NCI-H1930 (cell line): ENCODE measurements at regions not wholly inside any gene's neighbourhood (a gene's known extent, or its start where the extent isn't known, plus 50 kb on each side); places are given as distances from the start of the nearest gene placed in this dataset.

Experiments used
- DNase-seq, 2 experiments: peaks; one replicate each; lab custom pipeline; 2025; lab: John Stamatoyannopoulos, UW

- no peak for DNase-seq
These were observed 300.5 kb downstream of the GRIN2B start for GRCh38 chr12:13680916-13681315.

GRCh38 chr12:13676880-13677279 is 304.5 kb downstream of the GRIN2B start:
- no peak for DNase-seq

- no peak for DNase-seq
These were observed 311.0 kb downstream of the GRIN2B start for GRCh38 chr12:13670285-13670866.

DNA sequence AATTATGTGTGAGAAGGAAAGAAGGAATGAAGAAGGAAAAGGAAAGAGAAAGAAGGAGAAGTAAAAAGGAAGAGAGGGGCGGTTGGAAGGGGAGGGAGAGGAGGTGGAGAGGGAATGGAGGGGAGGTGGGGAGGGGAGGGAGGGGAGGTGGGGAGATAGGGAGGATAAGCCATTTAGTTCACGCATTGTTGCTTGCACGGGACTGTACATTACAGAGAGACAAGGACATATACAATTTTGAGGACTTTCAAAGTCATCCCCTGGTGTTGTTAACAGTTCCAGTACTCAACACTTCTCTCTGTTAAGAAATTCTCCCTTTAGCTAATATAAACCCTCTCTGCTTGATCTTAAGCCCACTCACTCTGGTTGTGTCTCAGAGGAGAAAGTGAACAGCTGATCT is 312.5 kb downstream of the GRIN2B start:
- no peak for DNase-seq

DNA sequence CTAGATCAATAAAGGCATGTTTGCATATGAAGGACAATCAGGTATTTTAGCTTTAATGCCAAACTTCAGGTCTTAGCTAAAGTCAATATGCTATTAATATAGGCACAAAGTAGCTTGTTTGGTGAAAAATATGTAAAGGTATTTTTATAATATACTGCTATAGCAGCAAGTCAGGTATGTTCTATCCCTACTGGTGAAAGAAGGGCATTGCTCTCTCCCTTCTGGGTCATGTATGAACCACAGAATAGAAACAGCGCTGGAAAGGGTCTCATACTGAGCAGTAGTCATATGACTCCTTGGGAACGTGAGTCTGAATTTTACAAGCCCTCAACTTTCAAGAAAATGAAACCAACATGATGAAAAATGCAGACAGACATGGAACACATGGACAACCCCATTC is 314.6 kb downstream of the GRIN2B start:
- no peak for DNase-seq

GRCh38 chr12:13661005-13661887 is 320.2 kb downstream of the GRIN2B start:
- peak; percentile 6 to 53 for DNase-seq

- no peak for DNase-seq
These were observed 326.9 kb downstream of the GRIN2B start for GRCh38 chr12:13654456-13654855.

- DNase-seq, result no peak
These were observed 329.3 kb downstream of the GRIN2B start for GRCh38 chr12:13652105-13652504.

- DNase-seq, result no peak
These were observed 345.7 kb downstream of the GRIN2B start for GRCh38 chr12:13635709-13636108.

DNA sequence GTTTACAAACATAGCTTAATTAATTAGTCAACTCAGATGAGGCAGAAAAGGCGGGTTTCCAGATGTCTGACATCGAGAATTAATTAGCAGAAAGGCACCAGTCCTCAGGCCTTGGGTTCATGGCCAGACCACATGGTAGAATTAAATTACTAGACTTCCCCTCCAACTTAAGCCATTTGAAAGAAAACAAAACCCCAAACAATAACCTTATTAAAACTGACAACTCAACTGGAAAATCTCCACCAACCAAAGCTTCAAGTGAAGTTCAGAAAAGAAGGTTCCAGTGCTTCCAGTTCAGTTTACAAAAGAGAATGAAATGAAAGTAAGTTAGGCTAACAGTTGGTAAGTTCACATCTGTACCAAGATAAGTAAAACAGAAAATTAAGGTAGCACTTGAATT is 349.5 kb downstream of the GRIN2B start:
- DNase-seq, result no peak

- no peak for DNase-seq
These were observed 351.0 kb downstream of the GRIN2B start for GRCh38 chr12:13630354-13630753.

GRCh38 chr12:13628067-13628466 is 353.3 kb downstream of the GRIN2B start:
- DNase-seq, result no peak

DNA sequence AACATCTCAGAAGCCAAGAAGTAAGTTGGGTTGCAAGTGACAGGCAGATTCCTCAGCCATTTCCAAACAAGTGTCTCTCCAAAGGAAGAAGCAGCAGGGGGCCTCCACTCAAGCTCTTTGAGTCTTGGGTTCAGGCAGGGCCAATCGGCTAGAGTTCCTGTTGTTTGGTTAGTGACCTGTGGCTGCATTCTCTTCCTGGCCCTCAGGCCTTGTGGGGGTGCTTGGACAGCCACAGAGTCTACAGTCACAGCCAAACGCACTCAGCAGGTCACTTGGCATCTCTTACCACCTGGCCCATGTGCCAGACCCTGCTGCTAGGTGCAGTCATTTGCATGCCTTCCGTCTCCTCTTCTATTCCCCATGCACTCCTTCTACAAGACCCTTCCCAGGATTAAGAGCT is 353.9 kb downstream of the GRIN2B start:
- no peak for DNase-seq

DNA sequence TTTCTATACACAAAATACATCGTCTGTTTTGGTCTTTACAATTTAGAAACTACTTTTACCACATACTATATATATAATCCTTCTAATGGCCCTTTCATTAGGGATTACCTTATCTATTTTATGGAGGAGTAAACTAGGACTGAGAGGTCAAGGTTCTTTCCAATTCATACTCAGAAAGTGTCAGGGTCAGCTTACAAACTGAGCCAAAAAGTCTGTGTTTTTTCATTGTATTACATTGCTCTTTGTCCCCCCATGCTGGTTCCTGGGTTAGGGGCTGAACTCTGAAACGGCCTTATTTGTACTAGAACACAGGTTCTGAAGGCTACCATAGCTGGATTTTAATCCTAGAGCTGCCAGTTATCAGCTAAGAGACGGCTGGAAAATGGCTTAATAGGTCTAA is 368.1 kb downstream of the GRIN2B start:
- no peak for DNase-seq

DNA sequence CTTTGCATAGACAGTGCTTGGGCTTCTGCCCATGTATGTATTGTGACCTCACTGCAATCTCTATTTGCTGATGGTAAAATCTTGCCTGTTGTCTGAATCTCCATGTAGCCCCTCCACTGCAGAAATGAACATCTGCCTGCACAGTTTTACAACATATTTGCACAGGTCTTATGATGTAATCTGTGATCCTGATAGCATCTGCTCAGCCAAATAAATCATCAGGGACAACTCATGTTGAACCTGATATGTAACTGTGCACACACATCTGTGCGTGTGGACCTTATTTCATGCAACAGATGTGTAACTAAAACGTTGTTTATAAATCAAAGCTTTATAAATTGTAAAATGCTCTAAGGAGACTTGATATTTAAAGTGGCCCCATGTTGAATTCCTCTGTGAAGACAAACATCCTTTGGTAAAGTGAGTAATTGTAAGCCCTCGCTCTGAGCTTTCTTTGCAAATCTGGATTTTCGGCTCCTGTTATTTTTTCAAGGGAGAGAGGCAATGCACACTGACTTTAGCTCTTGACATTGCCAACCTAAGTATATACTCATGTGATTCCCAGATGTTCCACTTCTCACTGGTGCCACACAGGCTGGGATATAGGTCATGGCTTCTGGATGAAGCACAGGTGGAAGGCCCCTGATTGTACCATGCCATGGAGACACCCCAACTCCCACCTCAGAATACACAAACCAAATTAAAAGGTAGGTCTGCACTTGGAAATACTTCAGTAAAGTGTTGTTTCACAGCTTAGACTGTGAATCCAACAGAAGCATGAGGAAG is 371.3 kb downstream of the GRIN2B start:
- no peak for DNase-seq

GRCh38 chr12:13606290-13606689 is 375.1 kb downstream of the GRIN2B start:
- no peak for DNase-seq

DNA sequence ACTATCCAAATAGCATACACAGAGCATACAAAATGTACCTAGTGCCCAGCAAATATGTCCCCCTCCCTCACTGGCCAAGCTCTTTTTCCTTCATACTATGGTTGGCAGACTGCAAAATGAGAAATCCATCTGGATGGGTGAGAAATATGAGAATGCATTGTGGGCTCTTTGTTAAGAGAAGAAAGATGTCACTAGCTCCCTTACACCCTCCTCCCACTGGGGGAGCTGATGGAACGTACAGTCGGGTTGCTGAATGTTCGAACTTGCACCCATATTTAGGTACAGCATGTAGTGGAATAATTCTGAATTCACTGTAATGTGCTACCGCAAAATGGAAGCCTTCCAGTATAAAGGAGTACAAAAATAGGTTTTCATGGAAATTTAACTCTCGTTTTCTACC is 377.4 kb downstream of the GRIN2B start:
- no peak for DNase-seq

- DNase-seq, result no peak
These were observed 379.2 kb downstream of the GRIN2B start for GRCh38 chr12:13602172-13602571.

DNA sequence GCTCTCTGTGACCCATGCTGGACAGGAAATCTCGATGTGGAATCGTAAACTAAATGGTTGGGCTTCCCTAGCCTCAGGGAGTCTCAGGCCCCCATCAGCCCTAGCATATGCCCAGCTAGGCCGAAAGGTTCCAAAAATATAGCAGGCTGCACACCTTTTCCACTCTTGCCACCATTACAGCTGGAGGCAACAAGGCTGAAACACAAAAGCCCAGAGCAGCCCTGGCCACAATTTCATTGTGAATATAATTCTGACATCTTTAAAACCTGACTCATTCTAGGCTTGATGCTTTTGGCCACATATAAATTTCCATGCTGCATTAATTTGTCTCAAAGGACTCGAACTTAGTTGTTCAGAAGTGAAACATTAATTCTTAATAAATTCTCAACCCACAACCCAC is 382.2 kb downstream of the GRIN2B start:
- DNase-seq, result no peak

- DNase-seq, result no peak
These were observed 383.6 kb downstream of the GRIN2B start for GRCh38 chr12:13597837-13598236.

- no peak for DNase-seq
These were observed 384.2 kb downstream of the GRIN2B start for GRCh38 chr12:13597166-13597565.

- no peak for DNase-seq
These were observed 384.7 kb downstream of the GRIN2B start for GRCh38 chr12:13596714-13597113.
